Middle frontal gyrus (tissue), 1 donor: ENCODE measurements at regions not wholly inside any gene's neighbourhood (a gene's known extent, or its start where the extent isn't known, plus 50 kb on each side); places are given as distances from the start of the nearest gene placed in this dataset.

Source experiments
- DNase-seq: peaks from one replicate; pipeline ENCODE4 v3.0.0-alpha.2; 2015; ENCODE audit warnings: low spot score; ENCODE audit errors: extremely low spot score

GRCh38 chr12:123078120-123078465 lies 72.8 kb downstream of the PITPNM2 start:
- DNase-seq: no peak

DNA sequence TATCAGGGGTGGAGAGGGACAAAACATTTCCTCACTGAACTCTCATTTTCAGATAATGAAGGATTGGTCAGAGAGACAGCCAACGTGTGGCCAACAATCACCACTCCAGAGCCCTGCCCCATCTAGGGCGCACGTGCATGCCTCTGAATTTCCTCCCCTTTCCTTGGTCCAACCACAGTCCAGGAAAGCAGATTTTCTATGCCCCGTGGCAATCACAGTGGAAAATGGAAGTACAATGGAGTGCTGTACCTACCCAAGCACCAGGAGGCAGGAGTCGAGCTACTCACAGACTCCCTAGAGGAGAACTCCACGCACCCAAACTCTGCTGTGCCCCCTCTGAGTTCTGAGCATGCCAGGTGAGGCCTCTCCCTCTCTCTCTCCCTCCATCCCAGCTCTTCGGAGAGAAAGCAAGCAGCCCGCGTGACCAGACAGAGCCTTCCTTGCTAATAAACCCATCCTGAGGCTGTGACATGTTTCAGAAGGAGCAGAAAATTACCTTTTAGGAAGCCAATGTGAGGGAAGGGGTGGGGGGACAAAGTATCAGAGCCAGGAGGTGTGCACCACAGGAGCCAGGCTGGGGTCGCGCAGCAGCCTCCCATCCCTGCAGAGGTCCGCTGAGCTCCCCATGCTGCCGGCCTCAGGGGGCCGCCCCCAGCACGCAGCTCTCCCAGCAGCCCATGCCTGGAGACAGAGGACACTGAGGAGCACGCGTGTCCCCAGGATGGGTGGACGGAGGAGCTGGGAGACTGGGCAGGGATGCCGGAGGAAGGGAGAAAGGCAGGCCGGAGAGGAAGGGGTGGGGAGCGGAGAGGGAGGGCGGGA lies 73.4 kb downstream of the PITPNM2 start:
- DNase-seq: no peak

GRCh38 chr12:123076604-123077297 lies 74.1 kb downstream of the PITPNM2 start:
- DNase-seq: no peak

DNA sequence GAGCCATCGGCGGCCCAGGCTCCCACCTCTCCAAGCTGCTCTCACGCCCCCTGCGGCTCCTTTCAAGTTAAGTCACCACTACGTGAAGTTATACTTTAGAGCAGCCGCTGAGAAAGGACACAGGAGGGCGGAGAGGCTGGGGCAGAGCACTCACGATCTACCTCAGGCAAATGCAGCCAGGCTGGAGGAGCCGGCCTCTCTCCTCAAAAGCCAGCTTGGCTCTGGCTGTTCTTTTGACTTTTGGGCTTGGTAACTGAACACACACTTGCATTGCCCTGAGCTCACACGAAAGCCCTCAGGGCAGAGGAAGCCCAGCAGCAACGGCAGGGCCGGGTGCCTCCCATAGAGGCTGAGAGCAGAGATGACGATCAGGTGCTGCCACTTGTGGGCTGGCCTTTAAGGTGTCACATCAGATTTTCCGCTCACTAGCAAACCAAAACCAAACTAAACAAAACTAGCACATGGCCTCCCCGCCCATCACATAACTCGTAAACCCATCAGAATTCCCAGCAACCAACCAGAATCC lies 75.2 kb downstream of the PITPNM2 start:
- no peak for DNase-seq

DNA sequence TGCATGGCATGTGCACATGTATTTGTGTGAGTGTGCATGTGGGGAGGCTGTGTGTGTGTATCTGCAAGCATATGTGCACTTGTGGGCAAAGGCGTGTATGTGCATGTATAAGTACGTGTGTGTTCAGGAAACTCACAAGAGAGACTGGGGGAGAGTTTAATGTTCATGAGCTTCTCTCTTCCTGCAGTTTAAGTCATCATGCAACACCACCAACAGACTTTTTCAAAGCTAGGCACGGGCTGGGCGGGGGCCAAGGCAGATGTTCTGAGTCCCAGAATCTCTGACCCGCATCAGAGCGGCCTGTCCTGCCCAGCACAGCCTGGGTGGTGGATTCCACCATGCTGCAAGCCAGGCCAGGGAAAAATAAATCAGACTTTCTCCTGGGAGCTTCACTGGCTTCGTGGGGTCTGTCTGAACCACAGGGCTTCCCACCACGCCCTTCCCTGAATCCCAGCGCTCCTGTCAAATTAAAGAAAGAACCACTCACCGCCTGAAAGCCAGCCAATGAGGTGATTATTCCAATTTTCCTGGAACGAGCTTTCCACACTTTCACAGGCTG lies 75.7 kb downstream of the PITPNM2 start:
- DNase-seq: no peak

DNA sequence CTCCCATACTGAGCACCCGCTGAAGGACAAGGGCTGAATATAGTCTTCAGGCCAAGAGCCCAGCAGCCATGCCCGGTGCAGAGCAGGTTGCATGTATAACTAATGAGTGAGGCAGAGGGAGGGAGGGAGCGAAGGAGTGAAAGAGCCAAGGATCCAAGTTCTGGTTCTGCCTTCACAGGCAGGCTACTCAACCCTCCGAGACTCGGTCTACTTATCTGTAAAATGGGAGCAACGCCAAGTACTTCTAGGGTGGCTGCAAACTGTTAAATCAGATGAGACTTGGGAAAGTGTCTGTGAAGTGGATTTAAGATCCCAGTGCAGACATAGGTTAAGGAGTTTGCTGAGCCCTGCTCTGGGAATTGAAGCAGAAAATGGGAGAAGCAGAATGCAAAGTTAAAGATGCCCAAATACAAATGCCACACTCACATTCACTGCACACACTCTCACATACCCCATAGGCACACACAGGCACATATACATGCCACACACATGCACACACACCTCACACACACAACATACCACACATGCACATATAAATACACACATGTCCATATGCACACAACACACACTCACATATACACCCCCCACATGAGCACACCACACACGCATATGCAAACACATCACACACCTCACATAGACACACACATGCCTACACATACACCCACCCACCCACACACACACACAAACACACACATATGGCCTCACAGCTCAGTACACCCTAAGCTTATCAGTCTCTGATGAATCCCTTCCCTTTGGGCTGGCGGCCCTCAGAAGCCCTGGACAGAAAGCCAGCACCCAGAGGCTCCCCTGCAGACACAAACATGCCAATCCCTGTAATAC lies 76.7 kb downstream of the PITPNM2 start:
- DNase-seq: no peak

- DNase-seq: no peak
Measured at GRCh38 chr12:123073292-123073691, 77.6 kb downstream of the PITPNM2 start.

- DNase-seq: no peak
Measured at GRCh38 chr12:123071857-123072256, 79.0 kb downstream of the PITPNM2 start.

DNA sequence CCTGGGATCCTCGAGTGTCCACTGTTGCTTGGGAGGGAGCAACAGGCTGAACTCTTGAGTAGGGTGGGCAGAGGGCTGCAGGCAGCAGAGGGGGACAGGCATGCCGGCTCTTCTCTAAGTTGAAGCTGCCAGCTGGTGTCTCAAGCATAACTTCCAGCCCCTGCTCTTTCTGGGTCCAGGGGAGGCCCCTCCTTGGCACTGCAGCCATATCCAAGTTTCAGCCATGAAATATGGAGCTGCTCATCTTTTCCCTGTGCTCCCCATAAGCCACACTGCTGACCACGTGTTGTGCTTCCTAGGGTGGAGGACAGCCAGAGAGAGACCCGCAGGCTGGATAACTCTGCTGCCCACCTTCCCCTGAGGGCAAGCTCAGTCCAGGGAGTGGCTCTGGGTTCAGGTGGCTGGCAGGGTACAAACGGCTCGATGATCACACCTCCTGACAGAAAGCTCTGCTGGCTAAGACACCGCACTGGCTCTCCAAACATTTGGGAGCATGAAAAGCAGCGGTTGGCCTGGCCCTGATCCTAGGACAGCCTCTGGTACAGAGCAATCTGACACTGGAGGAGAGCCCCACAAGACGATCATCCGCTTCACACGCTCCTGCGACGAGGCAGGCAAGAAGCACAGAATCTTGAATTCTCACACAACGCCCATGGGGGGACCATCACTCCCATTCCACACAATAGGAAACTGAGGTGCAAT lies 79.6 kb downstream of the PITPNM2 start:
- DNase-seq: no peak

DNA sequence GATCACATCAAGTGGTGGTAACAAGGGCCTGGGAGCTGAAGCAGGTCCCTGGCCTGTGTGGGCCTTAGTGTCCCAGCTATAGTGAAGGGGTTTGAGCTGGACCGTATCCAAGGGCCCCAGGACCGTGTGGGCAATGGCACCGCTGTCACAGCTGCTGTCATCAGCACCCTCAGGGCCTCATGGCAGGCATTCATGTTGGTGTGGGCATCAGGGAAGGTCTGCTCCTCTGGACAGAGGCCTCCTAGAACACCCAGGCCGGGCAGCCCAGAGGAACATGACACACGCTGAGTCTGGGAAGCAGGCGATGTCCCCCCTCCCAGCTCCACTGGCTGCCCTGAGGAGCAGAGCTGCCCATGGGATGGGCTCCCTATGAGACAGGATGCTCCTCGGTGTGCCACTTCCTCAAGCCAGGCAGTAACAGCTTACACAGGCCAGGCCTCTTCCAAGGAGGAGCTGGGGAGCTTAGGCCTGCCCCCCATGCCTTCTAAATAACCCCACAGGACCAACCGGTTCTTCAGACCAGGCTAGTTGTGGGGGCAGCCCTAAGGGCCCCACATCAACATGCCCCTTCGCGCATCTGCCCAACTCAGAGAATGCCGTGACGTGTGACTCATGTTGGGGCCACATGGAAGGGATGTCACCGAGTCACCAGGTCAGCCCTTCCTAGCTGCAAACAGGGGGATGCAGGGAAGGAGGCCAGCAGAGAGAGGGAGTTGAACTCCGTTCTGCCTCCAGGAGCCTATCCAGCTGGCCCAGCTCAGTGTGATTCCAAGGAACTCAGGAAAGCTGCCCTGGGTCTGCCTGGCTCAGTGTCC lies 80.4 kb downstream of the PITPNM2 start:
- no peak for DNase-seq

DNA sequence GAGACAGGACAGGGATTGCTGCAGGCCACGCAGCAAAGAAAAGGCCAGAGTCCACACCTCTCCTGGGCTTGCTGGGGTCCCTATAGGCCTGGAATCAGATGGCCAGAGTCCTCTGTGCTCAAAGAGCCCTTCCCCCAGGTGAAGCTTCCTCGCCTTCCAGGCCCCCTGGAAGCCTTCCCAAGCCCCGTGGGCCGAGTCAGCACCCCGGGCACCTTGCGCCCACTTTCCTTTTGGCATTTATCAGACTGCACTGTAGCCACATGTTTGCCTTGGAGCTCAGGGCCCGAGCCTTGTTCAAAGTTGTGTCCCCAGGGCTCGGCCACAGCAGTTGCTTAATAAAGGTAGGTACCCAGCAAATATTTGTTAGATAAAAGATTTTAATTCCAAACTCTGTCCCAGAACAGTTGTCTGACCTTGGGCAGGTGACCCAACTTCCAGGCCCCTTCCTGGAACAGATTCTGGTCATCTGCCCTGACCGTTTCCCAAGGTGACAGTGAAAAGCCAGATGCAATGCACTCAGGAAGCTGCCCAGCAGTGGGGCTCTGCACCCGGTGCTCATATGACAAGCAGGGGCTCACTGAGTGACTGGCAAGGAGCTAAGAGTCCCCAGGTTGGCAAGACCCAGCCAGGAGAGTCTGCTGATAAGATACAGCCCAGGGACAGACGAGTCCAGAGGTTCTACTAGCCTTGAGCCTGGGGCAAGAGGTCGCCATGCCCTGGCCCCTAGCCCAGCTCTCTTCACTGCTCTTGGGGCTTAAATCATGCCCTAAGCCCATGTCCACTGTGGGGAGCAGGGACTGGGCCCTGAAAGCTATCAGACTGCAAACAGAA lies 81.2 kb downstream of the PITPNM2 start:
- DNase-seq: no peak

- no peak for DNase-seq
Measured at GRCh38 chr12:123067654-123068053, 83.2 kb downstream of the PITPNM2 start.

GRCh38 chr12:123066384-123066710 lies 84.5 kb downstream of the PITPNM2 start:
- DNase-seq: no peak

GRCh38 chr12:123065676-123066383 lies 85.1 kb downstream of the PITPNM2 start:
- no peak for DNase-seq

DNA sequence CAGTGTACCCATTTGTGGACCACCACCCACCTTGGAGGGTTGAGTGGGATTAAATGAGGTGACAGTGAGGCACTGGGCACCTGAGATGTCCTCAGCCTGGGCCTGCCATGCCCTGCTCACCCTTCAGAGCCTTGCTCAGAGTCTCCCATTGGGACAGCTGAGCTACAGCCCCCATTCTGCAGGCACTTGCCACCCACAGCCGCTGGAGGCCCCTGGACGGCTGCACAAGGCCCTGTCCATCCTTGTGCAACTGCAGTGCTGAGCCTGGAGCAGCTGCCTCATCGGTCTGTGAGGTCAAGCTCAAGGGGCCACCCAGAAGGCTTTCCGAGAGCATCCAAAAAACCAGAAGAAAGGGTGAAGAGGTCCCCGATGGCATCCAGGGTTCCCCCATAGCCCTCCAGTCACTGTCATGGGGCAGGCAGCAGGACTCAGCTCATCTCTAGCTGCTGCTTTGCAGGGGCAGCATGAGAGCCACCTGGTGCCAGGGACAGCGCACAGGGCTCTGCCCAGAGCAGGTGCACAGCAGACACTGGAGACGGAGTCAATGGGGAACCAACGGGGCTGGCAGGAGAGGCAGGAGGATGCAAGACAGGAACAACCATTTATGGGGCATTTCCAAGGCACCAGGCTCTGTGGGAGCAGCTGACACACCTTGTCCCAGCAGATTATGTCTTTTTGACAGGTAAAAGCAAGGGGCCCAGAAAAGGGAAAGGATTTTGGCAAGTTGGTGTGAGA lies 84.6 kb downstream of the ARL6IP4 start:
- no peak for DNase-seq

DNA sequence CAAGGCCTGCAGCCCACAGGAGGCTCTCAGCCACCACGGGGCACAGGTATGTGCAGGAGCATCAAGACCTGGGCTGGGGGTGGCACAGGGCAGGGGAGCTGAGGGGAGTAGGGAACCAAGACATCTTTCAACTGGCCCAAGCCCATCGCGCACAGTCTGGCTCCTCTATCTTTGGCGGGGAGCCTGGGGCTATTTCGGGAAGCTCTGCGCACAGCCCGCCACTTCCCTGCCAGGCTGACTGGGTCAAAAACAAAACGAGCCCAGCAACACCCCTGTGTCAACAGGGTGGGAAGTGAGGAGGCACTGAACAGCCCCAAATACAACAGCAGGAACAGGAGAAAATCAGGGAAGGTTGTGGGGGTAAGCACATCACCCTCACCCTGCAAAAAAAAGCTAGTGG lies 83.9 kb downstream of the ARL6IP4 start:
- peak; percentile 61 for DNase-seq

GRCh38 chr12:123063535-123063934 lies 83.1 kb downstream of the ARL6IP4 start:
- DNase-seq: no peak
